Karpas-422 (cell line): ENCODE measurements at regions not wholly inside any gene's neighbourhood (a gene's known extent, or its start where the extent isn't known, plus 50 kb on each side); places are given as distances from the start of the nearest gene placed in this dataset.

Experiments used
- DNase-seq: peaks from one replicate; pipeline ENCODE4 v3.0.0-alpha.2; 2015
- H2AFZ ChIP-seq: fragments of 200-600 bp; sonication (generic); 2 replicates; pipeline ENCODE4 v1.6.1; 2014; ENCODE audit warnings: antibody characterized with exemption, low read length, mixed read lengths
- H3K27ac ChIP-seq: fragments of 200-600 bp; sonication (generic); 2 replicates; pipeline ENCODE4 v1.5.1; 2014; ENCODE audit warnings: mild to moderate bottlenecking, low read length, moderate library complexity
- H3K27me3 ChIP-seq: fragments of 200-600 bp; sonication (generic); 2 replicates; pipeline ENCODE4 v1.6.1; 2014; ENCODE audit warnings: low read length, mixed read lengths
- H3K36me3 ChIP-seq: fragments of 200-600 bp; sonication (generic); 2 replicates; pipeline ENCODE4 v1.6.1; 2014; ENCODE audit warnings: low read length, mixed read lengths; ENCODE audit not compliant: insufficient read depth
- H3K4me1 ChIP-seq: fragments of 200-600 bp; sonication (generic); 2 replicates; pipeline ENCODE4 v1.6.1; 2014; ENCODE audit warnings: mild to moderate bottlenecking, low read length, mixed read lengths
- H3K4me2 ChIP-seq: fragments of 200-600 bp; sonication (generic); 2 replicates; pipeline ENCODE4 v1.6.1; 2014; ENCODE audit warnings: low read length, low read depth, mild to moderate bottlenecking; ENCODE audit not compliant: poor library complexity, severe bottlenecking
- H3K4me3 ChIP-seq: fragments of 200-600 bp; sonication (generic); 2 replicates; pipeline ENCODE4 v1.5.1; 2014; ENCODE audit warnings: mild to moderate bottlenecking, antibody characterized with exemption, low read length, mixed read lengths
- H3K79me2 ChIP-seq: fragments of 200-600 bp; sonication (generic); 2 replicates; pipeline ENCODE4 v1.6.1; 2014; ENCODE audit warnings: mild to moderate bottlenecking, low read length, mixed read lengths
- H3K9ac ChIP-seq: fragments of 200-600 bp; sonication (generic); 2 replicates; pipeline ENCODE4 v1.6.0; 2014; ENCODE audit warnings: low read length
- H3K9me2 ChIP-seq: fragments of 200-600 bp; sonication (generic), shearing (Covaris generic); replicated peaks from 2 replicates; pipeline ENCODE4 v1.6.0; 2014; ENCODE audit warnings: mild to moderate bottlenecking, low read length, moderate library complexity; ENCODE audit not compliant: insufficient read depth
- H3K9me3 ChIP-seq: fragments of 300-700, 200-600 bp; sonication (generic); 2 replicates; pipeline ENCODE4 v1.6.1; 2014; ENCODE audit warnings: low read length, mixed read lengths
- H4K20me1 ChIP-seq: fragments of 200-600 bp; sonication (generic); 2 replicates; pipeline ENCODE4 v1.6.1; 2014; ENCODE audit warnings: mild to moderate bottlenecking, antibody characterized with exemption, low read length, low read depth; ENCODE audit not compliant: insufficient read depth

GRCh38 chr3:174505266-174505665, 353.9 kb upstream of the NAALADL2 start:
- Histone ChIP-seq H4K20me1 (no peaks in the 10 kb centered on the region), H3K27me3 (no peaks in the 10 kb centered on the region)
- no peak for DNase-seq

GRCh38 chr3:174524203-174524602, 334.9 kb upstream of the NAALADL2 start:
- Histone ChIP-seq H3K4me2 (no peak overlapping the region), H3K9me3 (peaks cover 8% of the 10 kb centered on the region; the same call in 1 of the 2 replicates), H3K4me3 (no peak overlapping the region), H3K9ac (no peak overlapping the region), H3K27me3 (no peaks in the 10 kb centered on the region), H4K20me1 (no peaks in the 10 kb centered on the region), H3K9me2 (no peaks in the 10 kb centered on the region), H2AFZ (no peak overlapping the region), H3K27ac (no peak overlapping the region), H3K4me1 (no peaks in the 10 kb centered on the region), H3K79me2 (no peaks in the 10 kb centered on the region), H3K36me3 (no peaks in the 10 kb centered on the region)
- DNase-seq = no peak

More at GRCh38 chr3:174505266-174505665, 353.9 kb upstream of the NAALADL2 start:
- Histone ChIP-seq H3K9me2 (no peaks in the 10 kb centered on the region), H3K79me2 (no peaks in the 10 kb centered on the region), H3K4me1 (no peaks in the 10 kb centered on the region), H3K36me3 (no peaks in the 10 kb centered on the region), H3K9ac (no peak overlapping the region), H3K4me3 (no peak overlapping the region), H3K4me2 (no peak overlapping the region), H2AFZ (no peak overlapping the region), H3K9me3 (peaks cover 11% of the 10 kb centered on the region), H3K27ac (no peak overlapping the region)

GRCh38 chr3:174529298-174529697, 329.8 kb upstream of the NAALADL2 start:
- Histone ChIP-seq H3K36me3 (no peaks in the 10 kb centered on the region), H3K9me3 (peaks cover 3% of the 10 kb centered on the region; the same call in 1 of the 2 replicates), H3K4me1 (no peaks in the 10 kb centered on the region), H3K27ac (no peak overlapping the region), H3K9ac (no peak overlapping the region), H3K9me2 (no peaks in the 10 kb centered on the region), H3K27me3 (no peaks in the 10 kb centered on the region), H3K79me2 (no peaks in the 10 kb centered on the region), H3K4me3 (no peak overlapping the region), H4K20me1 (no peaks in the 10 kb centered on the region), H2AFZ (no peak overlapping the region), H3K4me2 (no peak overlapping the region)
- DNase-seq = no peak

DNA sequence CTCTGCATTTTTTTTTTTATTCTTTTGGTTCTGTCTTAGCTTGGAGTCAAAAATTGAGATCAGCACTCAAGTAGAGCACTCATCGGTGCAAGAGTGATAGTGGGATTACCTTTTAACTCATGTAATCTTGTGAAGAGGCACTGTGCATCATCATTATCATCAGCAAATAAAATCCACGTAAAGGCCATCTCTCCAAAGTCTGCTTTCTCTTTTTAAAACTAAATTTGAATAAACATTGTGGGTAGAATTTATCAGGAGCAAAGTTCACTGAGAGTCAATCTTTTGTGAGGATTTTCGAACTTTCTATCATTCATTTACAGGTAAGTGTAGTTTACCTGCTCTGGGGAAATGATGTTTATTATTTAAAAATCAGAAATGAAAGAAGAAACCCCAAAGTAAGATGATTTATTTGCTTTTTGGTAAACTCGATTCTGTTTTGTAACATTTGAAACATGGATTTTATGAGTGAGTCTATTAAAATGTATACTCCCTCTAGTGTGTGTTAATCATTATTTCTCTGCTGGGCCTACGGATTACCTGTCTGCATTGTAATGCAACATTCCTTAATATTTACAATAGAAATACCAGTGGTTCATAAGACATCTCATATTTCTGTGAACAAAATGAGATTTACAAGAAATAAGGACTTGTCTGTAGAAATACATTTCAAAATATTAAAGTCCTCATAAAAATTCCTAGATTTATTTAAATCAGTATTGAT, 327.7 kb upstream of the NAALADL2 start:
- Histone ChIP-seq H3K36me3 (no peaks in the 10 kb centered on the region), H3K27ac (no peak overlapping the region), H2AFZ (no peak overlapping the region), H3K9ac (no peak overlapping the region), H3K9me3 (no peaks in the 10 kb centered on the region; the same call in 1 of the 2 replicates), H3K4me2 (no peak overlapping the region), H4K20me1 (no peaks in the 10 kb centered on the region), H3K27me3 (no peaks in the 10 kb centered on the region), H3K9me2 (no peaks in the 10 kb centered on the region), H3K4me3 (no peak overlapping the region), H3K4me1 (no peaks in the 10 kb centered on the region), H3K79me2 (no peaks in the 10 kb centered on the region)
- no peak for DNase-seq

DNA sequence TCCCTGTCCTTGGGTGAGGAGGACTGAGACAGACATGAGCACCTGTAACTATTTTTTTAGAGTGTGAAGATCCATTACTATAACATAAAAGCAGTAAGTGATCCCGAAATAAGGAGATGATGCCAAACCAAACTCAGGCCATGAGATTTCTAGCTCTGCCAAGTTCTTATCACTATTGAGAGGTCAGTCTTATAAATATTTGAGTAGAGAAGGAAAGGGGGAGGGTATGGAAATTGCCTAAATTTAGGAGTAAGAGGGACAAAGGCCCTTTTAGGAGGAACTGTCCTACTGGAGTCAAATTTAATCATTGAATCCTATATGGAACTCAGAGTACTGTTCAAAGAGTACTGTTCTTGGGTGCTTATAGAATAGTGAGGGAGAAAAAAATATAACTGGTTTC, 326.9 kb upstream of the NAALADL2 start:
- no peak overlapping the region for H2AFZ ChIP-seq
- no peak overlapping the region for H3K27ac ChIP-seq
- no peaks in the 10 kb centered on the region for H3K27me3 ChIP-seq
- H3K9ac ChIP-seq = no peak overlapping the region
- H3K4me1 ChIP-seq = no peaks in the 10 kb centered on the region
- no peaks in the 10 kb centered on the region; the same call in 1 of the 2 replicates for H3K9me3 ChIP-seq
- H3K36me3 ChIP-seq = no peaks in the 10 kb centered on the region
- no peak for DNase-seq
- H3K9me2 ChIP-seq = no peaks in the 10 kb centered on the region
- H3K79me2 ChIP-seq = no peaks in the 10 kb centered on the region
- no peaks in the 10 kb centered on the region for H4K20me1 ChIP-seq
- H3K4me3 ChIP-seq = no peak overlapping the region
- H3K4me2 ChIP-seq = no peak overlapping the region

DNA sequence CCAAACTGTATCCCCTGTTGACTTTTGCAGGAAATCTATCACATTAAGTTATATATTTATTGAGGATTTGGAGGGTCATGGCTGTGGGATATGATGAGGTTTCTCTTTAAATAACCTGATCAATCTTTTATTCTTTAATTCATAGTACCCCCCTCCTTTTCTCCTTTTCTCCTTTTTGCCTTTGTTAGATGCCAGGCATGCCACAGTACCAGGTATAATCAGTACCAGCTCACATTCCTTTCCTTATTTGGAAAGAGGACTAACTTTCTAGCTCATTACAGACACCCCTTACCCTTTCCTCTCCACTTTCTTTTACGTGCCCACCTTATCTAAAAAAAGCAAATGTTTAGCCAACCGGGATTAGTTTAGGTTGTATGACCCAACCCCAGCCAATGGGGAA, 326.4 kb upstream of the NAALADL2 start:
- Histone ChIP-seq H3K9me2 (no peaks in the 10 kb centered on the region), H3K4me1 (no peaks in the 10 kb centered on the region), H3K9me3 (peaks cover 5% of the 10 kb centered on the region; the same call in 1 of the 2 replicates), H3K4me3 (no peak overlapping the region), H3K27me3 (no peaks in the 10 kb centered on the region), H2AFZ (no peak overlapping the region), H3K36me3 (no peaks in the 10 kb centered on the region), H3K9ac (no peak overlapping the region), H3K27ac (no peak overlapping the region), H3K4me2 (no peak overlapping the region), H4K20me1 (no peaks in the 10 kb centered on the region), H3K79me2 (no peaks in the 10 kb centered on the region)
- no peak for DNase-seq

DNA sequence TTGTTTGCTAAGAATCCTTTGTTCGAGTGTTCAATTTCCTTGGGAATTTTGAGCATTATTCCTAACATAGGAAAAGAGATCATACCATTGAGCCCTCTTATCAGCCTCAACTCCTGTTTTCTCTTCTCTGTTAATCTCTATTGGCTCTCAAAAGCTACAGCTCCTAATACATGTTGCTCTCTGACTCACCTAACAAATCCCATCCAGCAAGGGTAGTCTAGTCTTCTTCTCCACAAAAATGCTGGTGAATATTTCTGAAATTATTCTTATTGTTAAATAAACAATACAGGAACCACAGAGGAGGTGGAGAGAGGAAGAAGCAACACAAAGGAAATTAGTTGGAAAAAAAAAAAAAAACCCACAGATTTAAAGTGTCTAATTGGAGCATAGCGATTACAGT, 325.8 kb upstream of the NAALADL2 start:
- H3K9ac ChIP-seq = no peak overlapping the region
- no peak overlapping the region for H3K27ac ChIP-seq
- H3K27me3 ChIP-seq = no peaks in the 10 kb centered on the region

DNA sequence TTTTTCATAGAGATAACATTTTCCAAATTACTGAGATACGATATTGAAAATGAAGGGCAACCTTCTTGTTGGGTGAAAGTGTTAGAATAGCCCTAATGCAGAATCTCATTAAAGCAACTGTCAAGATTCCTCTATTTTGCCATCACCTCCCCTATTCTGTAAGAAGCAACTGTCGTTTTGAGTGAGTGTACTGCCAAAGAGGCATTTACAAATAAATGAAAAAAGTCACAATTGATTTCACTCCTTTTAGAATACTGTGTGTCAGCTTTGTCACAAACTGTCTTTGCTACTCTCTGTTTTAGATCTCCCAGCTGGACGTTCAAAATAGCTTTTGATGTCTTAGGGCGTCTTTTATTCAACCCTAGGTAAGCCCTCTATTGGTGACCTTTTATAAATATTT, 322.8 kb upstream of the NAALADL2 start:
- no peak overlapping the region for H3K27ac ChIP-seq
- H3K27me3 ChIP-seq = no peaks in the 10 kb centered on the region
- DNase-seq = no peak
- H4K20me1 ChIP-seq = no peaks in the 10 kb centered on the region
- no peak overlapping the region for H3K9ac ChIP-seq
- no peak overlapping the region for H3K4me3 ChIP-seq
- no peaks in the 10 kb centered on the region for H3K4me1 ChIP-seq
- peaks cover 16% of the 10 kb centered on the region; the same call in 1 of the 2 replicates for H3K9me3 ChIP-seq
- no peaks in the 10 kb centered on the region for H3K79me2 ChIP-seq
- H3K4me2 ChIP-seq = no peak overlapping the region
- H3K9me2 ChIP-seq = no peaks in the 10 kb centered on the region
- no peaks in the 10 kb centered on the region for H3K36me3 ChIP-seq
- H2AFZ ChIP-seq = no peak overlapping the region

More for the DNA sequence above, 325.8 kb upstream of the NAALADL2 start:
- Histone ChIP-seq H4K20me1 (no peaks in the 10 kb centered on the region), H3K4me2 (no peak overlapping the region), H3K79me2 (no peaks in the 10 kb centered on the region), H2AFZ (no peak overlapping the region), H3K9me2 (no peaks in the 10 kb centered on the region), H3K4me3 (no peak overlapping the region), H3K36me3 (no peaks in the 10 kb centered on the region), H3K4me1 (no peaks in the 10 kb centered on the region), H3K9me3 (peaks cover 8% of the 10 kb centered on the region; the same call in 1 of the 2 replicates)
- no peak for DNase-seq
